ENCODE measurements at regions not wholly inside any gene's neighbourhood (a gene's known extent, or its start where the extent isn't known, plus 50 kb on each side); places are given as distances from the start of the nearest gene placed in this dataset.

DNA sequence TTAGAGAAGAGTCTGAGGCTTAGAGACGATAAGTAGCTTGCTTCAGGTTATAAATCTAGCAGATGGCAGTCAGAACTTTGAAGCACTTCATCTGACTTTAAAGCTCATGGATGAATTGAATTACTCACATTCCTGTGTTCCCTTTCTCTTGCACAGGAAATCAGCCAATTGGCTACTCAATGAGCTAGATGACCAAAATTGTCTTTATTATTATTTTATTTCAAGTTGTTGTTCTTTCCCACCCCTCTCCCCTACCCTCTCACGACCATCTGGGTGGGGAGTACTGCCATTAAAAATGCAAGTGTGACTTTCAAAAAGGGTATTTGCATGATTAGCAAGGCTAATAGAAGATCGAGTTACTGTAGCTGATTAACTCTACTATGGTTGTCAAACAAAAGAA, 491.1 kb downstream of the NR4A2 start:
- intact Hi-C loops (cut with micrococcal nuclease), result no loop called here

More for the DNA sequence above, 491.1 kb downstream of the NR4A2 start:
- no peak for TF ChIP-seq IRF2 (CRISPR knock-in tag; IDR thresholded peaks at IDR 0.05)
- TF ChIP-seq, protein P1, sequence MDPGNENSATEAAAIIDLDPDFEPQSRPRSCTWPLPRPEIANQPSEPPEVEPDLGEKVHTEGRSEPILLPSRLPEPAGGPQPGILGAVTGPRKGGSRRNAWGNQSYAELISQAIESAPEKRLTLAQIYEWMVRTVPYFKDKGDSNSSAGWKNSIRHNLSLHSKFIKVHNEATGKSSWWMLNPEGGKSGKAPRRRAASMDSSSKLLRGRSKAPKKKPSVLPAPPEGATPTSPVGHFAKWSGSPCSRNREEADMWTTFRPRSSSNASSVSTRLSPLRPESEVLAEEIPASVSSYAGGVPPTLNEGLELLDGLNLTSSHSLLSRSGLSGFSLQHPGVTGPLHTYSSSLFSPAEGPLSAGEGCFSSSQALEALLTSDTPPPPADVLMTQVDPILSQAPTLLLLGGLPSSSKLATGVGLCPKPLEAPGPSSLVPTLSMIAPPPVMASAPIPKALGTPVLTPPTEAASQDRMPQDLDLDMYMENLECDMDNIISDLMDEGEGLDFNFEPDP (CRISPR knock-in tag; IDR thresholded peaks at IDR 0.05), result no peak
- no peak for TF ChIP-seq ZNF133 (CRISPR knock-in tag; IDR thresholded peaks at IDR 0.05)
- TF ChIP-seq, protein P2, sequence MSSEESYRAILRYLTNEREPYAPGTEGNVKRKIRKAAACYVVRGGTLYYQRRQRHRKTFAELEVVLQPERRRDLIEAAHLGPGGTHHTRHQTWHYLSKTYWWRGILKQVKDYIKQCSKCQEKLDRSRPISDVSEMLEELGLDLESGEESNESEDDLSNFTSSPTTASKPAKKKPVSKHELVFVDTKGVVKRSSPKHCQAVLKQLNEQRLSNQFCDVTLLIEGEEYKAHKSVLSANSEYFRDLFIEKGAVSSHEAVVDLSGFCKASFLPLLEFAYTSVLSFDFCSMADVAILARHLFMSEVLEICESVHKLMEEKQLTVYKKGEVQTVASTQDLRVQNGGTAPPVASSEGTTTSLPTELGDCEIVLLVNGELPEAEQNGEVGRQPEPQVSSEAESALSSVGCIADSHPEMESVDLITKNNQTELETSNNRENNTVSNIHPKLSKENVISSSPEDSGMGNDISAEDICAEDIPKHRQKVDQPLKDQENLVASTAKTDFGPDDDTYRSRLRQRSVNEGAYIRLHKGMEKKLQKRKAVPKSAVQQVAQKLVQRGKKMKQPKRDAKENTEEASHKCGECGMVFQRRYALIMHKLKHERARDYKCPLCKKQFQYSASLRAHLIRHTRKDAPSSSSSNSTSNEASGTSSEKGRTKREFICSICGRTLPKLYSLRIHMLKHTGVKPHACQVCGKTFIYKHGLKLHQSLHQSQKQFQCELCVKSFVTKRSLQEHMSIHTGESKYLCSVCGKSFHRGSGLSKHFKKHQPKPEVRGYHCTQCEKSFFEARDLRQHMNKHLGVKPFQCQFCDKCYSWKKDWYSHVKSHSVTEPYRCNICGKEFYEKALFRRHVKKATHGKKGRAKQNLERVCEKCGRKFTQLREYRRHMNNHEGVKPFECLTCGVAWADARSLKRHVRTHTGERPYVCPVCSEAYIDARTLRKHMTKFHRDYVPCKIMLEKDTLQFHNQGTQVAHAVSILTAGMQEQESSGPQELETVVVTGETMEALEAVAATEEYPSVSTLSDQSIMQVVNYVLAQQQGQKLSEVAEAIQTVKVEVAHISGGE (CRISPR knock-in tag; IDR thresholded peaks at IDR 0.05), result no peak
- TF ChIP-seq, protein P3, sequence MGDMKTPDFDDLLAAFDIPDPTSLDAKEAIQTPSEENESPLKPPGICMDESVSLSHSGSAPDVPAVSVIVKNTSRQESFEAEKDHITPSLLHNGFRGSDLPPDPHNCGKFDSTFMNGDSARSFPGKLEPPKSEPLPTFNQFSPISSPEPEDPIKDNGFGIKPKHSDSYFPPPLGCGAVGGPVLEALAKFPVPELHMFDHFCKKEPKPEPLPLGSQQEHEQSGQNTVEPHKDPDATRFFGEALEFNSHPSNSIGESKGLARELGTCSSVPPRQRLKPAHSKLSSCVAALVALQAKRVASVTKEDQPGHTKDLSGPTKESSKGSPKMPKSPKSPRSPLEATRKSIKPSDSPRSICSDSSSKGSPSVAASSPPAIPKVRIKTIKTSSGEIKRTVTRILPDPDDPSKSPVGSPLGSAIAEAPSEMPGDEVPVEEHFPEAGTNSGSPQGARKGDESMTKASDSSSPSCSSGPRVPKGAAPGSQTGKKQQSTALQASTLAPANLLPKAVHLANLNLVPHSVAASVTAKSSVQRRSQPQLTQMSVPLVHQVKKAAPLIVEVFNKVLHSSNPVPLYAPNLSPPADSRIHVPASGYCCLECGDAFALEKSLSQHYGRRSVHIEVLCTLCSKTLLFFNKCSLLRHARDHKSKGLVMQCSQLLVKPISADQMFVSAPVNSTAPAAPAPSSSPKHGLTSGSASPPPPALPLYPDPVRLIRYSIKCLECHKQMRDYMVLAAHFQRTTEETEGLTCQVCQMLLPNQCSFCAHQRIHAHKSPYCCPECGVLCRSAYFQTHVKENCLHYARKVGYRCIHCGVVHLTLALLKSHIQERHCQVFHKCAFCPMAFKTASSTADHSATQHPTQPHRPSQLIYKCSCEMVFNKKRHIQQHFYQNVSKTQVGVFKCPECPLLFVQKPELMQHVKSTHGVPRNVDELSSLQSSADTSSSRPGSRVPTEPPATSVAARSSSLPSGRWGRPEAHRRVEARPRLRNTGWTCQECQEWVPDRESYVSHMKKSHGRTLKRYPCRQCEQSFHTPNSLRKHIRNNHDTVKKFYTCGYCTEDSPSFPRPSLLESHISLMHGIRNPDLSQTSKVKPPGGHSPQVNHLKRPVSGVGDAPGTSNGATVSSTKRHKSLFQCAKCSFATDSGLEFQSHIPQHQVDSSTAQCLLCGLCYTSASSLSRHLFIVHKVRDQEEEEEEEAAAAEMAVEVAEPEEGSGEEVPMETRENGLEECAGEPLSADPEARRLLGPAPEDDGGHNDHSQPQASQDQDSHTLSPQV (IDR thresholded peaks at IDR 0.05), result no peak
- no peak for TF ChIP-seq STAT5B (CRISPR knock-in tag; IDR thresholded peaks at IDR 0.05)
- TF ChIP-seq TARDBP (IDR thresholded peaks at IDR 0.05), result no peak
- TF ChIP-seq EGR1 (conservative IDR thresholded peaks at IDR 0.05), result no peak
- no peak for ATAC-seq
- Histone ChIP-seq H3K4me1 (replicated peaks in 1 of 2; ENCODE audit: control insufficient read depth in 2 of 2, insufficient read depth in 2 of 2, low read length in 2 of 2) (no peaks in the 10 kb centered on the region), H2AFZ (ENCODE audit: low read depth, low read length) (no peak overlapping the region), H3K79me2 (ENCODE audit: control insufficient read depth, insufficient read depth, low read length) (no peaks in the 10 kb centered on the region), H3K36me3 (ENCODE audit: control insufficient read depth, insufficient read depth, low read length) (no peaks in the 10 kb centered on the region), H4K20me1 (replicated peaks; ENCODE audit: control insufficient read depth, insufficient read depth, low read length) (no peaks in the 10 kb centered on the region), H3K4me3 (no peak overlapping the region), H3K9ac (ENCODE audit: insufficient read depth in 1 of 2, low read depth in 2 of 2, low read length in 2 of 2) (no peak overlapping the region), H3K4me2 (ENCODE audit: insufficient read depth, low read length) (no peak overlapping the region), H3K9me1 (ENCODE audit: control insufficient read depth, insufficient read depth, low read length) (no peaks in the 10 kb centered on the region), H3K27me3 (ENCODE audit: control insufficient read depth in 2 of 2, insufficient read depth in 2 of 2, low read length in 2 of 2) (no peaks in the 10 kb centered on the region), H3K27ac (ENCODE audit: extremely low read depth, low read depth, low read length) (no peak overlapping the region), H3K9me3 (replicated peaks; ENCODE audit: control insufficient read depth, insufficient read depth, low read depth, low read length) (no peaks in the 10 kb centered on the region)
- 0% methylated on average over 3 of the region's 3 CpGs for WGBS (ENCODE audit: insufficient coverage, low coverage, missing lambda C conversion rate)
- DNase-seq (ENCODE audit: extremely low read depth in 1 of 4, low spot score in 3 of 4), result no peak
- no TSS peak for BruUV-seq (replicated peaks)
- in situ Hi-C loops (cut with MboI), result no loop called here
- CTCF ChIA-PET (ENCODE audit: low intra/inter-chr PET ratio), result no interaction called here
- no peak for FAIRE-seq
- POLR2A ChIA-PET, result no interaction called here

All from K562 (cell line).